Upper lobe of right lung (tissue), 1 donor: ENCODE measurements at regions not wholly inside any gene's neighbourhood (a gene's known extent, or its start where the extent isn't known, plus 50 kb on each side); places are given as distances from the start of the nearest gene placed in this dataset.

ENCODE experiments used
- ATAC-seq: fragments of 200-7000 bp; cut with Tn5 transposase; one replicate; pipeline ENCODE4 v1.9.1; 2020; ENCODE audit warnings: mild to moderate bottlenecking, moderate library complexity
- DNase-seq: peaks from one replicate; pipeline ENCODE4 v3.0.0-alpha.2; 2020
- H3K27ac ChIP-seq: fragments of 200-600 bp; one replicate; pipeline ENCODE4 v1.8.0; 2022
- H3K27me3 ChIP-seq: fragments of 200-600 bp; one replicate; pipeline ENCODE4 v1.8.0; 2022; ENCODE audit warnings: mild to moderate bottlenecking
- H3K36me3 ChIP-seq: fragments of 200-600 bp; one replicate; pipeline ENCODE4 v1.8.0; 2022
- H3K4me1 ChIP-seq: fragments of 200-600 bp; one replicate; pipeline ENCODE4 v1.8.0; 2022
- H3K4me3 ChIP-seq: fragments of 200-600 bp; one replicate; pipeline ENCODE4 v1.8.0; 2022; ENCODE audit warnings: mild to moderate bottlenecking
- H3K9me3 ChIP-seq: fragments of 200-600 bp; one replicate; pipeline ENCODE4 v1.8.0; 2022
- CTCF ChIP-seq: fragments of 200-600 bp; IDR thresholded peaks from one replicate; pipeline ENCODE4 v1.8.0; 2022; ENCODE audit warnings: antibody characterized with exemption
- intact Hi-C: fragments of 100-400 bp; cut with DNase I; formaldehyde crosslinking; loops from one replicate; pipeline ENCODE4 v1.11.0; 2022
- donor health status: DM: no; HTN: yes; CAD: no; lungs with severe emphysema.

- intact Hi-C loops = no loop called here
- H3K9me3 ChIP-seq = no peaks in the 10 kb centered on the region
- peaks cover 6% of the 10 kb centered on the region for H3K4me1 ChIP-seq
- ATAC-seq = no peak
- no peak overlapping the region for H3K27ac ChIP-seq
- no peaks in the 10 kb centered on the region for H3K36me3 ChIP-seq
- no peak for DNase-seq
- no peaks in the 10 kb centered on the region for H3K27me3 ChIP-seq
- no peak overlapping the region for H3K4me3 ChIP-seq
- no peak for TF ChIP-seq CTCF
Measured at GRCh38 chr1:55700359-55701130, 485.4 kb upstream of the USP24 start.

- ATAC-seq (no peak), DNase-seq (no peak)
- Histone ChIP-seq H3K9me3 (no peaks in the 10 kb centered on the region), H3K27me3 (no peaks in the 10 kb centered on the region), H3K4me1 (peaks cover 6% of the 10 kb centered on the region), H3K36me3 (no peaks in the 10 kb centered on the region), H3K27ac (no peak overlapping the region), H3K4me3 (no peak overlapping the region)
- TF ChIP-seq CTCF = no peak
- intact Hi-C loops = no loop called here
Measured at GRCh38 chr1:55699228-55699627, 484.1 kb upstream of the USP24 start.

- no peaks in the 10 kb centered on the region for H3K9me3 ChIP-seq
- no peak for TF ChIP-seq CTCF
- H3K4me1 ChIP-seq = peaks cover 6% of the 10 kb centered on the region
- no peak overlapping the region for H3K27ac ChIP-seq
- no peak for ATAC-seq
- H3K4me3 ChIP-seq = no peak overlapping the region
- no peaks in the 10 kb centered on the region for H3K36me3 ChIP-seq
- no peak for DNase-seq
- intact Hi-C loops = no loop called here
- no peaks in the 10 kb centered on the region for H3K27me3 ChIP-seq
Measured at GRCh38 chr1:55697997-55698535, 482.9 kb upstream of the USP24 start.

- Histone ChIP-seq H3K9me3 (no peaks in the 10 kb centered on the region), H3K4me3 (no peak overlapping the region), H3K4me1 (peaks cover 6% of the 10 kb centered on the region), H3K36me3 (no peaks in the 10 kb centered on the region), H3K27me3 (no peaks in the 10 kb centered on the region), H3K27ac (no peak overlapping the region)
- ATAC-seq (no peak), DNase-seq (no peak)
- TF ChIP-seq CTCF = no peak
- intact Hi-C loops = no loop called here
Measured at GRCh38 chr1:55696891-55697290, 481.7 kb upstream of the USP24 start.

GRCh38 chr1:55696181-55696754 lies 481.1 kb upstream of the USP24 start:
- H3K9me3 ChIP-seq = no peaks in the 10 kb centered on the region
- H3K4me3 ChIP-seq = no peak overlapping the region
- intact Hi-C loops = no loop called here
- DNase-seq (no peak), ATAC-seq (no peak)
- TF ChIP-seq CTCF = no peak
- no peaks in the 10 kb centered on the region for H3K36me3 ChIP-seq
- H3K27ac ChIP-seq = no peak overlapping the region
- no peaks in the 10 kb centered on the region for H3K27me3 ChIP-seq
- H3K4me1 ChIP-seq = peaks cover 6% of the 10 kb centered on the region
